ENCODE measurements at regions not wholly inside any gene's neighbourhood (a gene's known extent, or its start where the extent isn't known, plus 50 kb on each side); places are given as distances from the start of the nearest gene placed in this dataset.
"Not testable (repeated sequence)": the region's sequence is repeated elsewhere in the genome, so short reads cannot be mapped to it uniquely, and the experiment has no call there.

DNA sequence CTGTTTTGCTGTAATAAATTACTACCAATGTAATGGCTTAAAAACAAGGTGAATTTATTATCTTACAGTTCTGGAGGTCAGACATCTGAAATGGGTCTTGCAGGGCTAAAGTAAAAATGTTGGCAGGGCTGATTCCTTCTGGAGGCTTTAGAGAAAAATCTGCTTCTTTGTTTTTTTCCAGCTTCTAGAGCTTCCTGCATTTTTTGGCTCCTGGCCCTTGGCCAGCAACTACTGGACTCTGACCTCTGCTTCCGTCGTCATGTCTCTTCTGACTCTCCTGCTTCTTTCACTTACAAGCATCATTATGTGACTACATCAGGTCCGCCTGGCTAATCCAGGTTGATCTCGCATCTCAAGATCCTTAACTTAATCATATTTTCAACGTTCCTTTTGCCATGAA lies 350.9 kb downstream of the S1PR1 start:
- DNase-seq (ENCODE audit: insufficient read length, low spot score), result no peak
- FAIRE-seq, result no peak
- no peak for TF ChIP-seq POLR2A (IDR thresholded peaks at IDR 0.05; ENCODE audit: low read depth, low read length)

DNA sequence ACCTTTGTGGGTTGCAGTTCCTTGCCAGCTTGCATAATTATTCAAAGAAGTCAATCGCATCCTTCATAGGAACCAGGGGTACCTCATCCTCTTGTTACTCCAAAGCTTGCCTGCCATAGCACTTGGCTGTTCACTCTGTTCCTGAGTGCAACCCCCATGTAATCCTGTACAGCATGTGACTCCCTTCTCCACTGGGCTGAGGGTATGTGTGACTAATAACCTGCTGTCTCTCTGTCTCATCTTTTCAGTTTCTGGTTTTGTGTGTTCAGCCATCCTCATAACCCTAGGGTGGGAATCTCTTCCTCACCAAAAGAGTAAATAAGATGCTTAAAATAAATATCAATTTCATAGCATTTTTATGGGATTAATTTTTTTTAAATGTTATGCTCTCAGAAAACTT lies 351.9 kb downstream of the S1PR1 start:
- DNase-seq (ENCODE audit: insufficient read length, low spot score), result no peak
- no peak for TF ChIP-seq POLR2A (IDR thresholded peaks at IDR 0.05; ENCODE audit: low read depth, low read length)
- no peak for FAIRE-seq

DNA sequence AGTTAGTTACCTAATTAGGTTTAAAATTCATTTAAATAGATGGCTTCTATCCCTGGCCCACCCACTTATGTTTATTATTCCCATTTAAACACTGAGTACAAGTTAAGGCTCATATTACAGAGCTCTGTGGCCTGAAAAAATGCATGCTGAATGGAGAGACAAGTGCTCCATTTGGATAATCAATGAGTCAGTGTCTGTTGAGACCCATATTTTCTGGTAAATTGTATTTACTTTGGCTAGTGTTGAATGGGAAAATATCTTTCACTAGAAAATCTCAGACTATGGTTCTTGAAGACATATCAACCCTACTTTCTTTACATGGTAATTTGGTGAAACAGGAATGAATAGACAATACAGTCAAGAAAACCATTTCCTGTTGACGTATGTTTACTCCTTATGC lies 356.0 kb downstream of the S1PR1 start:
- TF ChIP-seq POLR2A (IDR thresholded peaks at IDR 0.05; ENCODE audit: low read depth, low read length), result no peak
- no peak for DNase-seq (ENCODE audit: insufficient read length, low spot score)
- FAIRE-seq, result no peak

DNA sequence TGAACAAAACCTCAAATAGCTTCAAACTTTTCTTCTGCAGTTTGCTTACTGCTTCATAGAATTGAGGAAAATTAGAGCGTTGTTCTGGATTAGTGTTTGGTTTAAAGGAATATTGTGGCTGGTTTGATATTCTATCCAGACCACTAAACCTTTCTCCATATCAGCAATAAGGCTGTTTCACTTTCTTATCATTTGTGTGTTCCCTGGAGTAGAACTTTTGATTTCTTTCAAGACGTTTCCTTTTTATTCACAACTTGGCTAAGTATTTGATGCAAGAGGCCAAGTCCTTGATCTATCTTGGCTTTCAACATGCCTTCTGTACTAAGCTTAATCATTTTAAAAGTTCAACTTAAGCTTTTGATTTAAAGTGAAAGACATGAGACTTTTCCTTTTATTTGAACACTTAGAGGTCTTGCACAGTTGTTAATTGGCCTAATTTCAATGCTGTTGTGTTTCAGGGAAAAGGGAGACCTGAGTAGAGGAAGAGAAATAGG lies 359.1 kb downstream of the S1PR1 start:
- FAIRE-seq, result no peak

DNA sequence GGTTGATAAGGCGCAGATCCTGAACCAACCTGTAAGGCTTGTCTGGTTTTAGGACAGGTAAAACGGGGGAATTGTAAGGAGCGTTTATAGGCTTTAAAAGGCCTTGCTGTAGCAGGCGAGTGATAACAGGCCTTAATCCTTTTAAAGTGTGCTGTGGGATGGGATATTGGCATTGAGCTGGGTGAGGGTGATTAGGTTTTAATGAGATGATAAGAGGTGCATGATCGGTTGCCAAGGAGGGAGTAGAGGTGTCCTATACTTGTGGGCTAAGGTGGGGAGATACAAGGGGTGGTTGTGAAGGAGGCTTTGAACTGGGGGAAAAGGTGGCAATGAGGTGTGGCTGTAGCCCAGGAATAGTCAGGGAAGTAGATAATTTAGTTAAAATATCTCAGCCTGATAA lies 363.8 kb downstream of the S1PR1 start:
- not testable (repeated sequence) for DNase-seq (ENCODE audit: insufficient read length, low spot score); FAIRE-seq

More for the DNA sequence above, 359.1 kb downstream of the S1PR1 start:
- no peak for DNase-seq (ENCODE audit: insufficient read length, low spot score)
- no peak for TF ChIP-seq POLR2A (IDR thresholded peaks at IDR 0.05; ENCODE audit: low read depth, low read length)

DNA sequence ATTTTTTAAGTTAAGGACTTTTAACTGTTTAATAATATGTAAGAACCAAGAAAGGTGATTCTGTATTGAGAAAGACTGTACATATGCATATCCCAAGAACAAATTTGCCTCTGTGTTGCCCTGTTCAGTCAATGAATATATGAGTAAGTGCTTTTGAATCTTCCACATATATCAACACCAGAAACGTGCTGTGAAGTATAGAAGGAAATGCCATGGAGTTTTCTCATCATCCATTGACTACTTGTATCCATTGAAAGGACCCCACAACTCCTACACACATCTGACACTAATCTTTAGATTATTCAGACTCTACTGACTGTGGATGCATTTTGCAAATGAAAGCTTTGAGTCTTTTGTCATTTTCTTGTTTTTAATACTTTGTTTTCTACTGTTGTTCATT lies 366.9 kb downstream of the S1PR1 start:
- no peak for FAIRE-seq
- DNase-seq (ENCODE audit: insufficient read length, low spot score), result no peak
- no peak for TF ChIP-seq POLR2A (IDR thresholded peaks at IDR 0.05; ENCODE audit: low read depth, low read length)

DNA sequence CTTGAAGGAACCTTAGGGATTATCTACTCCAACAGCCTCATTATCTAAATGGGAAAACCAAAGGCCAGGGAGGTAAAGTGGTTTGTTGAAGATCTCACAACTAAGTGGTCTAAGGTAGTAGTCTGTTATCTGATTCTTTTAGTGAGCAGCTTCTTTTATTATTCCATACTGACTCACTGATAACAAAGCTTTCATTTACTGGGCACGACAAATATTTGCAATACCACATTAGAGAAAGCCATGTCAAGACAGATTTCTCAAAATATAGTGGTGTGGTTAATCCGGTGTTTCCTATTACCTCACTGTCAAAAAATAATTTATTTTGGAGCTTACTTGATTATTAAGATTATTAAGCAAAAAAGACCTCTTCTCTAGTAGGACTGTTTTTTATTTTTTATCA lies 369.1 kb downstream of the S1PR1 start:
- FAIRE-seq (no peak), DNase-seq (ENCODE audit: insufficient read length, low spot score) (no peak)
- TF ChIP-seq POLR2A (IDR thresholded peaks at IDR 0.05; ENCODE audit: low read depth, low read length), result no peak

DNA sequence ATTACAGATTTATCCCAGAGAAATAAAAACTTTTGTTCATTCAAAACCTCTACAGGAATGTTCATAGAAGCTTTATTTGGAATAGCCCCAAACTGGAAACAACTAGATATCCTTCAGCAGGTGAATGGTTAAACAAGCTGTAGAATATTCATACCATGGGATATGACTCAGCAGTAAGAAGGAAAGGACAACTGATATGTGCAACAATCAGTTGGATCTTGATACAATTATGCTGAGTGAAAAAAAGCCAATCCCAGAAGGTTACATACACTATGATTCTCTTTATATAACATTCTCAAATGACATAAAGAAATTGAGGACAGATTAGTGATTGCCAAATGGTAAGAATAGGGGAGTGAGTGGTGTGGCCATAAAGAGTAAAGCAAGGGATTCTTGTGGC lies 376.7 kb downstream of the S1PR1 start:
- FAIRE-seq, result no peak
- TF ChIP-seq POLR2A (IDR thresholded peaks at IDR 0.05; ENCODE audit: low read depth, low read length), result no peak
- no peak for DNase-seq (ENCODE audit: insufficient read length, low spot score)

DNA sequence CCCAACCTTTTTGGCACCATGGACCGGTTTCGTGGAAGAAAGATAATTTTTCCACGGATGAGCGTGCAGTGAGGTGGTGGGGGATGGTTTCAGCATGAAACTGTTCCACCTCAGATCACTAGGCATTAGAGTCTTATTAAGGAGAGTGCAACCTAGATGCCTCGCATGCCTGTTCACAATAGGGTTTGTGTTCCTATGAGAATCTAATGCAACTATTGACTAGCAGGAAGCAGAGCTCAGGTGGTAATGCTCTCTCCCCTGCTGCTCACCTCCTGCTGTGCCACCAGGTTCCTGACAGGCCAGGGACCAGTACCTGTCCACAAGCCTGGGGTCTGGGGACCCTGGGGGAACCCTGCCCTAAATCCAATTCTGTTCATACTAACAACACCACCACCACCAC lies 377.8 kb downstream of the OLFM3 start:
- no peak for TF ChIP-seq POLR2A (IDR thresholded peaks at IDR 0.05; ENCODE audit: low read depth, low read length)
- FAIRE-seq (no peak), DNase-seq (ENCODE audit: insufficient read length, low spot score) (no peak)

DNA sequence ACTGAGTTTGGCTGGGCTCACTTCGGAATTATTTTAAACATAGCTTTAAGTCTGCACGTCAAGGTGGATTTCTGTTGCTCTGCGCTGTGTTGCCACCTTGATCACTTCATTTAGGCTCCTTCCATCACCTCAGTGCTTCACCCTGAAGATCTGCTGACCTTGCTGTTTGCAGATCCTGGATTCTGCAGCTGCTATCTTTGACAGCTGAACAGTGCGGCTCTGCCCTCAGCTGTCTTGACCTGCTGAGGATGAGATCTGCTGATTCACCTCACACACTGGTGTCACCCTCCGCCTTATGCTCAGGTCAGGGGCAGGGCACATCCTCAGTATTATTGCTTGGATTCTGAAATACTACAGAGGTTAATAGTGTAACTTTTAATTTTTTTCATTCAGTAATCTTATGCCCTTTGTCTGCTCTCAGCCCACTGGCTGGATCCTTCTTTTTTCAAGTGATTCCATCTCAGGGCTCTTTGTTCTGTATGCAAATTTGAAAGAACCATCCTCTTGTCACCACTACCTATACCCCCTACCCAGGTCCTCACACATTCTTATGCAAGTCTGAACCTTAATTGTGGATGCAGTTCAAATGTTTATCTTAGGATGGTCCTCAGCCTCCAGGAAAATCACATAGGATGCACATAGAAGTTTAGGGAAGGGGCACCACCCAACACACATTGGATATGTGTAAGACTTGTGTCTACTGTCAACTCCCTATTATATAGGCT lies 364.0 kb downstream of the OLFM3 start:
- DNase-seq (ENCODE audit: insufficient read length, low spot score) (no peak), FAIRE-seq (no peak)
- no peak for TF ChIP-seq POLR2A (IDR thresholded peaks at IDR 0.05; ENCODE audit: low read depth, low read length)

DNA sequence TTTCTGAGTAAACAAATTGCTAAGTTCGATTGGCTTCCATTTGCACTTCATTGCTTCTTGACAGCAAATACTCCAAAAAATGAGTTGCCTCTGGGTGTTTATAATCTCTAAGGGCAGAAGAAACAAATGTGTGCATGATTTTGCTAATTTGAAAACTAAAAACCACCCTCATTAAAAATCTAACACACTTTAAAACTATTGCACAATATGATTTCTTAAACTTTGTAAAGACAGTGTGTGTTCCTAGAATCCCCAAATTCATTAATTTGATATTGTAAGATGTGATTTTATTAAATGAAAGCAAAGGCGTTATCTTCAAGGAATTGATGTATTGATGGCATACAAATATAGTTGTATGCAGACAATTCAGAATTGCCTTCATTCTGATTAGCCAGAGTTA lies 350.9 kb downstream of the OLFM3 start:
- no peak for FAIRE-seq
- no peak for TF ChIP-seq POLR2A (IDR thresholded peaks at IDR 0.05; ENCODE audit: low read depth, low read length)

DNA sequence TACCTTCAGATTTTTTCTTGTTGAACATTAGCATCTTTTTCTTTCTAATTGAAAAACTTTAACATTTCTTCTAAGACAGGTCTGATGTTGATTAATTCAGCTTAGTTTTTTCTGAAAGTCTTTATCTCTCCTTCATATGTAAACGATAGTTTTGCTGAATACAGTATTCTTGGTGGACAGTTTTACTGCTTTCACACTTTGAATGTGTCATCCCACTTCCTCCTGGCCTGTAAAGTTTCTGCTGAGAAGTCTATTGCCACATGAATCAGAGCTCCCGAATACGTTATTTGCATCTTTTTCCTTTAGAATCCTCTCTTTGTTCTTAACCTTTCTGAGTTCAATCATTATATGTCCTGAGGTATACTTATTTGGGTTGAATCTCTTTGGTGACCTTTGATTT lies 344.2 kb downstream of the OLFM3 start:
- FAIRE-seq (no peak), DNase-seq (ENCODE audit: insufficient read length, low spot score) (no peak)
- TF ChIP-seq POLR2A (IDR thresholded peaks at IDR 0.05; ENCODE audit: low read depth, low read length), result no peak

More for the DNA sequence above, 350.9 kb downstream of the OLFM3 start:
- no peak for DNase-seq (ENCODE audit: insufficient read length, low spot score)

DNA sequence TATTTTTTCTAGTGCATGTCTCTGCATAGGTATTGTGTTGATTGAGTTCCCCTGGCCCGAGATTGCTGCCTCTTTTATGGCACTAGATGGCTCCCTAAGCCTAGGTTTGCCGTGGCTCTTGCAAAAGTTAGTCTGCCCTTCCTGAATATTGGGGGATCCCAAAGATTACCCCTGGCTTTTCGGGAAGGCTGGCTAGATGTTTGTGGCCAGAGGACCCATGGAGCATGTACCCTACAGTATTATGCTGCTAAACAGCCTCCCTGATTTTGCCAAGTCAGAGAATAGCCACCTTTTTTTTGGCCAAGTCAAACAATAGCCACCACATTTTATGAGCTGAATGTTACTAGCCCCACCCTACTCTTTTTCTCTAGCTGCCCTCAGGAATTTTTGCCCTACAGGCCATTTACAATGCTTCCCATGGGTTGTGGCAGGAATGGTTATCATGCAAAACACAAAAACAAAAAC lies 343.2 kb downstream of the OLFM3 start:
- DNase-seq (ENCODE audit: insufficient read length, low spot score) (no peak), FAIRE-seq (no peak)
- no peak for TF ChIP-seq POLR2A (IDR thresholded peaks at IDR 0.05; ENCODE audit: low read depth, low read length)

DNA sequence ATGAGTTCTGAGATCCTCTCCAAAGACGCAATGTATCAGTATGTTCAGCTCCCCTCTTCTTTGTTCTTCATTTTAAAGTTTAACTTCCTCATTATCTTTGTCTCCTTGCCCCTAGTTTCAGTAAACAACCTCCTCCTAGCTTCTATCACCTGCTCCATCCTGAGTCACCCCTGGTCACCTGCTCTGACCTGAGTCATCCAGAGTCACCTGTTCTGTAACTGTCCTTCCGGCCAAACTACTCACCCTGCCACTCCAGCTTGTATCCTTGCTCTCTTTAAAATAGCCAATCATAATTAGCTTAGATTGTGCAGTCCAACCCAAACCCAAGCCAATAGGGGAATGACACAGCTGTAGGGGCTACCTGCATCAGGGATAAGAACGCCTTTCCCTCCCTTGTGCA lies 332.0 kb downstream of the OLFM3 start:
- DNase-seq (ENCODE audit: insufficient read length, low spot score) (no peak), FAIRE-seq (no peak)
- no peak for TF ChIP-seq POLR2A (IDR thresholded peaks at IDR 0.05; ENCODE audit: low read depth, low read length)

DNA sequence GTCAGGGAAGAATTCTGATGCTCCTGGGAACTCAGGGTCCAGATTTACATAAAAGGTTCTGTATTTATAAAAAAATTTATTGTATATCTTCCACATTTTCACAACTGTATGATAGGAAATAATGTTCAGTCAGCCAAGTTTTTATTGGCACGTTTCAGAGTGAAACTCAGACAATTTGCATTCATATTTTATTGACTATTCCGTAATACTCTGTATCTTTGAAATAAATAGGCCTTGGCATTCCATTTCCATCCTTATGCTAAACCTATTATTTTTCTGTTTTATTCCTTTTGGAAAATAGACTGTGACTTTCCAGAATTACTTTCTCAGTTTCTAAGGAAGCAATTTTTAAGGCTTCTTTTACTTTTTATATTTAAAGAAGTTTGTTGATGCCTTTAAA lies 329.0 kb downstream of the OLFM3 start:
- FAIRE-seq (no peak), DNase-seq (ENCODE audit: insufficient read length, low spot score) (no peak)
- no peak for TF ChIP-seq POLR2A (IDR thresholded peaks at IDR 0.05; ENCODE audit: low read depth, low read length)

All from H54 (cell line).